ENCODE measurements at regions not wholly inside any gene's neighbourhood (a gene's known extent, or its start where the extent isn't known, plus 50 kb on each side); places are given as distances from the start of the nearest gene placed in this dataset.

DNA sequence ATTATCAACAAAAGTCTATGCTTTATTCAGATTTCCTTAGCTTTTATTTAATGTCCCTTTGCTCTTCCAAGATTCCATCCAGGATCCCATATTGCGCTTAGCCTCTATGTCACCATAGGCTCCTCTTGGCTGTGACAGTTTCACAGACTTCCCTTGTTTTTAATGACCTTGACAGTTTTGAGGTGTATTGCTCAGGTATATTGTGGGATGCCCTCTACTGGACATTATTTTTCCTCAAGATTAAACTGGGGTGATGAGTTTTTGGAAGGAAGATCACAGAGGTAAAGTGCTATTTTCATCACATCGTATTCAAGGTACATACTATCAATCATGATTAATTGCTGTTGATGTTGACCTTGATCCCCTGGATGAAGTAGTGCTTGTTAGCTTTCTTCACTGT, 99.1 kb upstream of the SMAD3 start:
- TF ChIP-seq CBFB (CRISPR knock-in tag; IDR thresholded peaks at IDR 0.05; ENCODE audit: low read depth) = no peak
- TF ChIP-seq CREB1 (CRISPR knock-in tag; IDR thresholded peaks at IDR 0.05) = no peak
- TF ChIP-seq, protein P1, sequence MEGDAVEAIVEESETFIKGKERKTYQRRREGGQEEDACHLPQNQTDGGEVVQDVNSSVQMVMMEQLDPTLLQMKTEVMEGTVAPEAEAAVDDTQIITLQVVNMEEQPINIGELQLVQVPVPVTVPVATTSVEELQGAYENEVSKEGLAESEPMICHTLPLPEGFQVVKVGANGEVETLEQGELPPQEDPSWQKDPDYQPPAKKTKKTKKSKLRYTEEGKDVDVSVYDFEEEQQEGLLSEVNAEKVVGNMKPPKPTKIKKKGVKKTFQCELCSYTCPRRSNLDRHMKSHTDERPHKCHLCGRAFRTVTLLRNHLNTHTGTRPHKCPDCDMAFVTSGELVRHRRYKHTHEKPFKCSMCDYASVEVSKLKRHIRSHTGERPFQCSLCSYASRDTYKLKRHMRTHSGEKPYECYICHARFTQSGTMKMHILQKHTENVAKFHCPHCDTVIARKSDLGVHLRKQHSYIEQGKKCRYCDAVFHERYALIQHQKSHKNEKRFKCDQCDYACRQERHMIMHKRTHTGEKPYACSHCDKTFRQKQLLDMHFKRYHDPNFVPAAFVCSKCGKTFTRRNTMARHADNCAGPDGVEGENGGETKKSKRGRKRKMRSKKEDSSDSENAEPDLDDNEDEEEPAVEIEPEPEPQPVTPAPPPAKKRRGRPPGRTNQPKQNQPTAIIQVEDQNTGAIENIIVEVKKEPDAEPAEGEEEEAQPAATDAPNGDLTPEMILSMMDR (IDR thresholded peaks at IDR 0.05) = no peak
- TF ChIP-seq TEAD1 (CRISPR knock-in tag; IDR thresholded peaks at IDR 0.05) = no peak
- no peak for TF ChIP-seq NFYB (CRISPR knock-in tag; conservative IDR thresholded peaks at IDR 0.05; ENCODE audit: low read depth)
- no peak for TF ChIP-seq HMGA2 (CRISPR knock-in tag; IDR thresholded peaks at IDR 0.05)
- no peak for TF ChIP-seq CREM (CRISPR knock-in tag; IDR thresholded peaks at IDR 0.05)
- TF ChIP-seq, protein P2, sequence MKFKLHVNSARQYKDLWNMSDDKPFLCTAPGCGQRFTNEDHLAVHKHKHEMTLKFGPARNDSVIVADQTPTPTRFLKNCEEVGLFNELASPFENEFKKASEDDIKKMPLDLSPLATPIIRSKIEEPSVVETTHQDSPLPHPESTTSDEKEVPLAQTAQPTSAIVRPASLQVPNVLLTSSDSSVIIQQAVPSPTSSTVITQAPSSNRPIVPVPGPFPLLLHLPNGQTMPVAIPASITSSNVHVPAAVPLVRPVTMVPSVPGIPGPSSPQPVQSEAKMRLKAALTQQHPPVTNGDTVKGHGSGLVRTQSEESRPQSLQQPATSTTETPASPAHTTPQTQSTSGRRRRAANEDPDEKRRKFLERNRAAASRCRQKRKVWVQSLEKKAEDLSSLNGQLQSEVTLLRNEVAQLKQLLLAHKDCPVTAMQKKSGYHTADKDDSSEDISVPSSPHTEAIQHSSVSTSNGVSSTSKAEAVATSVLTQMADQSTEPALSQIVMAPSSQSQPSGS (CRISPR knock-in tag; IDR thresholded peaks at IDR 0.05; ENCODE audit: borderline replicate concordance, low read depth) = no peak
